Panc1 (cell line): ENCODE measurements at regions not wholly inside any gene's neighbourhood (a gene's known extent, or its start where the extent isn't known, plus 50 kb on each side); places are given as distances from the start of the nearest gene placed in this dataset.

ENCODE experiments used
- CTCF ChIP-seq: fragments of 450-650 bp; IDR thresholded peaks from 2 replicates; pipeline ENCODE4 v1.5.1; 2017; ENCODE audit warnings: mild to moderate bottlenecking
- POLR2AphosphoS5 ChIP-seq: IDR thresholded peaks from 2 replicates; pipeline ENCODE4 v1.6.1; 2012; ENCODE audit warnings: mild to moderate bottlenecking, low read depth, low read length, moderate library complexity

DNA sequence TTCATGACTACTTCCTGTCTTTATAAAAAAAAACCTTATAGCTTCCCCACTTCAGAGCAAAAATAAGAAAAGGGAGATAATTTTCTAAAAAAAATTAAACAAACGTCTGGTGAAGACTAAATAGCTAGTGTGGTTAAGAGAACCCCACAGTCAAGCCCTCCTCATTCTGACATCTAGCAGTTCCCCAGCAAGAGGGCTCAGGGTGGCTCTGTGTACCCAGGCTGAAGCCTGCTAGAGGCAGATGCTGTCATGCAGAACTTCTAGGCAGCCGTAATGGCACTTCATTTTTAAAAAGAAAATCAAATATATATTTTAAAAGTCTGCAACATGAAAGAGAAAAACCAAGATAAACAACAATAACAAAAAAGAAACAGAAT lies 223.1 kb upstream of the KLF14 start:
- TF ChIP-seq CTCF (no peak), POLR2AphosphoS5 (no peak)
